ENCODE measurements at regions not wholly inside any gene's neighbourhood (a gene's known extent, or its start where the extent isn't known, plus 50 kb on each side); places are given as distances from the start of the nearest gene placed in this dataset.
A peak's percentile ranks its signal among the peaks of the same experiment; 100 is the strongest.

DNA sequence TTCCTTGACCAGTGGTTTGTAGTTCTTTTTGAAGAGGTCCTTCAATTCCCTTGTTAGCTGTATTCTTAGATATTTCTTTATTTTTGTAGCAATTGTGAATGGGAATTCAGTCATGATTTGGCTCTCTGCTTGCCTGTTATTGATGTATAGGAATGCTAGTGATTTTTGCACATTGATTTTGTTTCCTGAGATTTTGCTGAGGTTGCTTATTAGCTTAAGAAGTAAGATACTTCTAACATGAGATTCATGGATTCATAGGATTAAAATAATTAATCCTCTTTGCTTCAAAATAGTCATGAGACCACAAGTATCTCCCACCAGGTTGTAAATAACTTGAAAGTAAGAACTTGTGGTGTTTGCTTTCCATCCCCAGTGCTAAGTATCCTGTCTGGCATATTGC is 308.9 kb downstream of the DTHD1 start:
- Histone ChIP-seq H3K27me3 (ENCODE audit: insufficient read depth, low read length) (no peaks in the 10 kb centered on the region), H4K20me1 (ENCODE audit: insufficient read depth, low read length) (no peaks in the 10 kb centered on the region), H3K36me3 (ENCODE audit: insufficient read depth, low read length) (no peaks in the 10 kb centered on the region), H3K4me2 (ENCODE audit: low read length) (no peak overlapping the region), H3K4me1 (ENCODE audit: insufficient read depth, low read length) (no peaks in the 10 kb centered on the region), H3K9me3 (ENCODE audit: insufficient read depth, low read depth, low read length) (peaks cover 4% of the 10 kb centered on the region), H2AFZ (ENCODE audit: low read depth, low read length) (no peak overlapping the region), H3K79me2 (ENCODE audit: insufficient read depth, low read length) (no peaks in the 10 kb centered on the region), H3K9ac (ENCODE audit: low read length) (no peak overlapping the region), H3K4me3 (ENCODE audit: insufficient read depth, low read depth, low read length) (no peak overlapping the region), H3K27ac (ENCODE audit: low read depth, low read length) (no peak overlapping the region)
- no peak overlapping the region for H3K4me3 Mint-ChIP-seq (ENCODE audit: unreplicated experiment)
- H3K4me1 Mint-ChIP-seq (ENCODE audit: low read depth, unreplicated experiment): no peaks in the 10 kb centered on the region
- H3K27me3 Mint-ChIP-seq (ENCODE audit: low read depth, unreplicated experiment): no peaks in the 10 kb centered on the region
- FAIRE-seq (no peak), DNase-seq (ENCODE audit: low read depth) (no peak)
- no peak for TF ChIP-seq EZH2 (IDR thresholded peaks at IDR 0.05; ENCODE audit: insufficient read depth, low read length)
- TF ChIP-seq, protein P1, sequence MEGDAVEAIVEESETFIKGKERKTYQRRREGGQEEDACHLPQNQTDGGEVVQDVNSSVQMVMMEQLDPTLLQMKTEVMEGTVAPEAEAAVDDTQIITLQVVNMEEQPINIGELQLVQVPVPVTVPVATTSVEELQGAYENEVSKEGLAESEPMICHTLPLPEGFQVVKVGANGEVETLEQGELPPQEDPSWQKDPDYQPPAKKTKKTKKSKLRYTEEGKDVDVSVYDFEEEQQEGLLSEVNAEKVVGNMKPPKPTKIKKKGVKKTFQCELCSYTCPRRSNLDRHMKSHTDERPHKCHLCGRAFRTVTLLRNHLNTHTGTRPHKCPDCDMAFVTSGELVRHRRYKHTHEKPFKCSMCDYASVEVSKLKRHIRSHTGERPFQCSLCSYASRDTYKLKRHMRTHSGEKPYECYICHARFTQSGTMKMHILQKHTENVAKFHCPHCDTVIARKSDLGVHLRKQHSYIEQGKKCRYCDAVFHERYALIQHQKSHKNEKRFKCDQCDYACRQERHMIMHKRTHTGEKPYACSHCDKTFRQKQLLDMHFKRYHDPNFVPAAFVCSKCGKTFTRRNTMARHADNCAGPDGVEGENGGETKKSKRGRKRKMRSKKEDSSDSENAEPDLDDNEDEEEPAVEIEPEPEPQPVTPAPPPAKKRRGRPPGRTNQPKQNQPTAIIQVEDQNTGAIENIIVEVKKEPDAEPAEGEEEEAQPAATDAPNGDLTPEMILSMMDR (IDR thresholded peaks at IDR 0.05; ENCODE audit: insufficient read depth, low read depth, low read length): no peak
- H3K9me3 Mint-ChIP-seq (ENCODE audit: unreplicated experiment): no peaks in the 10 kb centered on the region
- no peak overlapping the region for H3K27ac Mint-ChIP-seq (ENCODE audit: unreplicated experiment)
- H3K36me3 Mint-ChIP-seq (ENCODE audit: low read depth, unreplicated experiment): no peaks in the 10 kb centered on the region

DNA sequence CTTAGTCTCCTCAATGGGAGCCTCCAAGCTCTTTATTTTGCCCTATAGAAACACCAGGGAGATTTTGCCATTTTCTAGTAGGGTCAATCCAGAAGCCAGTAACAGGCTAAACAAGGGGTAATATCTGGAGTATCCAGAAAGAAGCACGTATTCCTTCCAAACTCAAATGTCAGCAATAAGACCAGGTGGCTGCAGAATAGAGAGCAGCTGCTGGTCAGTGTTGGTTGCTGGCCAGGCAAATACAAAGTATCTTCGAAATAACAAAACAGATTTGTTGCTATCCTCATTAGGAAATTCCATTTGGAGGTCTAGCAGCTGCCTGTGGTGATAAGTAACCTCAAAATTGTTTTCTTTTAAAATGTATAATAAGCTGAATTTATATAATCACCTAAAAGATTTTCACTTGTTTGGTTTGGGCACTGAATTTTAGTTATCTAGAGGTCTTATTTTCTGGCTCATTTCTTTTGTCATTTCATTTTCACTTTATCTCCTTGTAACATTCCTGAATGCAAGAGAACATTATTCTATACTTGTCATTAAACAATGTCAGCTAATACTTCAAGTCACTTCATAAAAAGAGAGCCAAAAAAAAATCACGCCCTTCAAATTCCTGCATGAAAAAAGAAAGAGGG is 320.6 kb downstream of the DTHD1 start:
- Mint-ChIP-seq H3K36me3 (ENCODE audit: low read depth, unreplicated experiment) (no peaks in the 10 kb centered on the region), H3K27me3 (ENCODE audit: low read depth, unreplicated experiment) (no peaks in the 10 kb centered on the region), H3K9me3 (ENCODE audit: unreplicated experiment) (no peaks in the 10 kb centered on the region), H3K4me1 (ENCODE audit: low read depth, unreplicated experiment) (peaks cover 9% of the 10 kb centered on the region), H3K27ac (ENCODE audit: unreplicated experiment) (no peak overlapping the region), H3K4me3 (ENCODE audit: unreplicated experiment) (no peak overlapping the region)
- Histone ChIP-seq H3K4me1 (ENCODE audit: insufficient read depth, low read length) (no peaks in the 10 kb centered on the region), H3K79me2 (ENCODE audit: insufficient read depth, low read length) (no peaks in the 10 kb centered on the region), H3K4me3 (ENCODE audit: insufficient read depth, low read depth, low read length) (no peak overlapping the region), H3K27me3 (ENCODE audit: insufficient read depth, low read length) (no peaks in the 10 kb centered on the region), H3K4me2 (ENCODE audit: low read length) (no peak overlapping the region), H3K9me3 (ENCODE audit: insufficient read depth, low read depth, low read length) (no peaks in the 10 kb centered on the region), H4K20me1 (ENCODE audit: insufficient read depth, low read length) (no peaks in the 10 kb centered on the region), H3K27ac (ENCODE audit: low read depth, low read length) (no peak overlapping the region), H3K9ac (ENCODE audit: low read length) (no peak overlapping the region), H2AFZ (ENCODE audit: low read depth, low read length) (no peak overlapping the region), H3K36me3 (ENCODE audit: insufficient read depth, low read length) (no peaks in the 10 kb centered on the region)
- peak; percentile 0 for DNase-seq (ENCODE audit: low read depth)
- no peak for FAIRE-seq
- TF ChIP-seq EZH2 (IDR thresholded peaks at IDR 0.05; ENCODE audit: insufficient read depth, low read length): no peak
- TF ChIP-seq, protein P1 (IDR thresholded peaks at IDR 0.05; ENCODE audit: insufficient read depth, low read depth, low read length): no peak

DNA sequence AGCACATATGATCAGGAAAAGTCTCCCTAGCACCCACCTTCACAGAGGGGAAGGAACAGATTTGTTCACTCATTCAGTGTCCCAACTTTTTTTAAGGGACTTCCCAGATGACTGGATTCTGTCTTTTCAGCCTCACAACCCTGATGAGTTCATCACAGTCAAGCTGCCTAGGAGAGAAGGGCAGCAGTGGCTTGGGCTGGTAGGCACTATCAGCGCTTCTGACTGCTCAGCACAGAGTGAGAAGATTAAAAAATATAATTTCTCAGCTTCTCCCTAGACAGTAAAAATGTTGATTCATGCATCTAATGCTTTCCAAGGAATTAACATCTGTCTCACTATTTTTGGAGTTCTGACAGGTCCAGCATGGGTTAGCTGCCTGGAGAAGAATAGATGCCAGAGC is 328.2 kb downstream of the DTHD1 start:
- Histone ChIP-seq H3K9ac (ENCODE audit: low read length) (no peak overlapping the region), H3K27ac (ENCODE audit: low read depth, low read length) (no peak overlapping the region), H3K4me3 (ENCODE audit: insufficient read depth, low read depth, low read length) (no peak overlapping the region), H3K79me2 (ENCODE audit: insufficient read depth, low read length) (no peaks in the 10 kb centered on the region), H3K4me1 (ENCODE audit: insufficient read depth, low read length) (no peaks in the 10 kb centered on the region), H3K4me2 (ENCODE audit: low read length) (no peak overlapping the region), H2AFZ (ENCODE audit: low read depth, low read length) (no peak overlapping the region), H3K36me3 (ENCODE audit: insufficient read depth, low read length) (no peaks in the 10 kb centered on the region), H4K20me1 (ENCODE audit: insufficient read depth, low read length) (no peaks in the 10 kb centered on the region), H3K9me3 (ENCODE audit: insufficient read depth, low read depth, low read length) (no peaks in the 10 kb centered on the region), H3K27me3 (ENCODE audit: insufficient read depth, low read length) (no peaks in the 10 kb centered on the region)
- Mint-ChIP-seq H3K27ac (ENCODE audit: unreplicated experiment) (no peak overlapping the region), H3K27me3 (ENCODE audit: low read depth, unreplicated experiment) (no peaks in the 10 kb centered on the region), H3K36me3 (ENCODE audit: low read depth, unreplicated experiment) (no peaks in the 10 kb centered on the region), H3K4me3 (ENCODE audit: unreplicated experiment) (no peak overlapping the region), H3K9me3 (ENCODE audit: unreplicated experiment) (peaks cover 3% of the 10 kb centered on the region), H3K4me1 (ENCODE audit: low read depth, unreplicated experiment) (no peaks in the 10 kb centered on the region)
- DNase-seq (ENCODE audit: low read depth) (no peak), FAIRE-seq (no peak)
- TF ChIP-seq, protein P1 (IDR thresholded peaks at IDR 0.05; ENCODE audit: insufficient read depth, low read depth, low read length): no peak
- no peak for TF ChIP-seq EZH2 (IDR thresholded peaks at IDR 0.05; ENCODE audit: insufficient read depth, low read length)
